GM19468 (cell line): ENCODE measurements at regions not wholly inside any gene's neighbourhood (a gene's known extent, or its start where the extent isn't known, plus 50 kb on each side); places are given as distances from the start of the nearest gene placed in this dataset.

ENCODE experiments used
- ATAC-seq: cut with Tn5 transposase; IDR thresholded peaks from one replicate; pipeline ENCODE4 v1.9.1; 2021; ENCODE audit warnings: mild to moderate bottlenecking, moderate library complexity, moderate number of reproducible peaks; ENCODE audit not compliant: unreplicated experiment; ENCODE audit errors: extremely low read depth

DNA sequence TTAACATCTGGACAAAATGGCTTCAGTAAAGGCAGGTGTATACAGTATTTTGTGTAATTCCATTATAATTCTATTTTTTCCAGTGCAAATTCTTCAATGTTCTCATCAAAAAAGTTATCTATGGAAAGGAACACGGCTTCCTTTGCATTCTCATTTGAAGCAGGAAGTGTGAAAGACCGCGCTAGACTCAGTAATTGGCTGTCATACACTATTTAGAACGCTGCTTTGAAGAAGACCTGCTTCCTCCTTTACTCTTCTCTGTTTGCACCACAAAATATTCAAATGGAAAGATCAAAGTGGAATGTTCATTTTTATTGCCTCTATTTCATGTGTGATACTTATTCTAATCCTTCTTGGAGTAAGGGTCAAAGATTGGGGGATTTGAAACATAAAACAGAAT is 883.7 kb downstream of the TSN start:
- no peak for ATAC-seq

- ATAC-seq, result no peak
These were observed 884.3 kb downstream of the TSN start for GRCh38 chr2:122639711-122640110.

DNA sequence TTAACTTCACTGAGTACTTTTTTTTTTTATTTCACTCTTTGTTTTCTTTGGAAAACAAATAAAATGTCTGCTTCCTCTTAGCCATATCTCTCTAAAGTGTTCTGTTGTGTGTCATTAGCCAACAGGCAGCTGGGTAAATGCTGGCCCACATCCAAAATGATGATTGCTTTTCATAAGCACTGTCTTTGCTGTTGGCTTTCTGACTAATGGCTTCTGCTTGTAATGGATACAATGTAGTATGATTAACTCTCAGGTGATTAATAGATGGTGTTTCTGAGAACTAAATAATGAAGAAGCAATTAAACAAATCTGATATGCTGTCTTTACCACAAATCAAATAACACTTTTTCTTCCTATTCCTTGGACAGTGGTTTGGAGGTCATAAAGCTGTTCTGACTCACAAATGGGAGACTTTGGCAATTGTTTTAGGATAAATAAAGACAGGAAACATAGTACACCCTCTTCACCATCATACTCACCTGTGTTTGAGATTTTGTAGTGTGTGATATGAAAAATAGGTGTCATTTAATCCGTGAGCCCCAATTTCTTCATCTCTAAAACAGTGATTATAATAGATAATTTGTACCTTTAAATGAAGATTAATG is 888.4 kb downstream of the TSN start:
- no peak for ATAC-seq

DNA sequence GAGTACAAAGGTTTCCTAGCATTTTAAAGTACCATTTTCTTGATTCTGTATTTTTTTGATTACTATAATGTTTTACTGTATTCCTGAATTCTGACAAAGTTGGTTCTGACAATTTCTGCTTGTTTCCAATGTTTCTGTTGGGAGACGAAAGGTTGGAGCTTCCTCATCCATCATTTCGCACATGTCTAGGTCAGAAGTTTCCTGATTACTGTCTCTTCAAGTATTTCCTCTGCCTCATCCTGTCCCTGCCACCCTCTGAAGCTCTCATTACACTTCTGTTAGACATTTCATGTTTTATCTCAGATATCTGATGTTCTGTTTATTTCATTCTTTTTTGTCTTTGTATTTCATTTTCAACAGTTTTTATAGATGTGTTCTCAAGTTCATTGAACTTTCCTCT is 895.8 kb downstream of the TSN start:
- no peak for ATAC-seq

- ATAC-seq, result no peak
These were observed 896.3 kb downstream of the TSN start for GRCh38 chr2:122651780-122652179.

- no peak for ATAC-seq
These were observed 897.2 kb downstream of the TSN start for GRCh38 chr2:122652670-122653069.

GRCh38 chr2:122656403-122656802 is 901.0 kb downstream of the TSN start:
- no peak for ATAC-seq

DNA sequence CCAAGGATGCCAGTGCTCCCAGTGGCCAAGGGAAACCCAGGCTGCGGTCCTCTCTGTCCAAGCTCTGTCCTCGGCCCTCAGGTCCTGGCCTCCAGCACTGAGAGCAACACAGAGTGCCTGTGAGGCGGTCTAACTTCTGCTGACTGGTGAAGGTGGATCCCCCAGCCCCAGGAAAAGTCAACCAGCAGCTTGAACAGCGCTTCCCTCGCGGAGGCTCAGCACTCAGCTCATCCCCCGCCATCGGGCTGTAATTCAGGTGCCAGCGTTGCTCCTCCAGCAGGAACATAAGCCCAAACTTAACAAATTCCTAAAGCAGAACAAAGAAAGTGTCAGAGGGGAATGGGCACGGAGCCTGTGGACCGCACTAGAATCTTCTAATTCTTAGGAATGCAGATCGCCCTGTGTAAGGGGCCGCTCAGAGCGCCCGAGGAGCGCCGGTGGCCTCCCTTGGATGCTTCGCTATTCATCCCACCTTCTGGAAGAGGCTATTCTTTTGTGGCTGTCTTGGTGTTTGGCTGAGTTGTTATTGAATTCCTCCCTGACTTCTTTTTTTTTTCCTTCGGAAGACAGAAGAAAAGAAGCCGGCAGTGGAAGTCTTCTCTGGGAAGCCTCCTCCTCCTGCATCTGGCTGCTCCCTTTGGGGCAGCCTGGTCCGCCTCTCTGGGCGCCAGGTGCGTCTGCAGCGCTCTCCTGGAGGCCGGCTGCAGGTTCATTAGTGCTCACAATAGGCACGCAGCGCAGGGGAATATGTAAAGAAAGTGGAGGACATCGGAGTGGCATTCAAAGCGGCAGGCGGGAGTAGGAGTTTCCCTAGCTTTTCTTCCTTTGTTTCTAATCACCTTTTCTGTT is 905.6 kb downstream of the TSN start:
- ATAC-seq, result no peak

DNA sequence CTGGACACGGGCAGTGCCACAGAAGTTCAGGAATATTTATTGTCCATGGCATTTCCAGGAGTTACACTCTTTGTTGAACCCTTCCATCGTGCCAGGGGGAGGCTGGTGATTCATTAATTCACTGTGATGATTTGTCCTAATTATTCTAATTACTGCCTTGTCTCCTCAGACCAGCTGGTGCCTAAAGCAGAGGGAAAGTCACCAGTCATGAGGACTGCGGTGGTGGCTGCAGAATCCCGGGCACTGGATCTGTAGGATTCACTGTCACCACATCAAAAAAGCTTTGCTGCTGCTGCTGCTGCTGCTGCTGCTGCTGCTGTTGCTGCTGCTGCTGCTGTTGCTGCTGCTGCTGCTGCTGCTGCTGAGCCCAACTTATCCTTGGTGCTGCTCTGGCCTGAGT is 908.2 kb downstream of the TSN start:
- no peak for ATAC-seq

DNA sequence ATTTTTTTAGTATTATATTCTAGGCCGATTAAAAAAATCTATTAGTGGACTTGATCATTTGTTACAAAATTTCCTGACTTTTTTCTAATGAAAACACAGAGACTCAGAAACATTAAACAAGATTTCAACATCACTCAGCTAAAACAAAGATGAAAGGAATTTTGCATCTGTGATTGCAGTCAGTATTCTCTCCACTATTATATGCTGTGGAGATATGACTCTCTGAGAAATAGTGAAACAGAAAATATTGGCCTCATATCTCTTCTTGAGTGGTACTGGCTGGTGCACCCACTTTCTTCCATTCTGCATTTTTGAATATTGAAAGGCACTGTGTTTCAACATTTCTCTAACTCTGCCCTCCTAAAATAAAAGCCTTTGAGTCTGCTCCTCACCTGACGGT is 914.2 kb downstream of the TSN start:
- no peak for ATAC-seq

GRCh38 chr2:122670897-122671296 is 915.4 kb downstream of the TSN start:
- ATAC-seq, result no peak

DNA sequence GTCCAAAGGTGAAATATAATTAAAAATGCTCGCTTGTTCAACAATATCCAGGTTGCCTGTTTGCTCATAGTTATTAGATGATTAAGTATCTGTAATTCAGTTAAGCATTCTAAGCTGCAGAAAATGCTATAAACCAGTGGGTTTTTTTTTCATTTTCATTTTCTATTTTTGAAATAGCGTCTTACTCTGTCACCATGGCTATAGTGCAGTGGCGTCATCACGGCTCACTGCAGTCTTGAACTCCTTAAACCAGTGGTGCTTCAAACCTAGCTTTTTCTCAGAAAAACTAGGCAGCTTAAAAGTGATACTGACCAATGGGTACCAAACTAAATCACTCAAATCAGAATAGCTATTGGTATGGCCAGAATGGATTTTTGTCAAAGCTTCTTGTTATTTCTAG is 925.2 kb downstream of the TSN start:
- no peak for ATAC-seq

DNA sequence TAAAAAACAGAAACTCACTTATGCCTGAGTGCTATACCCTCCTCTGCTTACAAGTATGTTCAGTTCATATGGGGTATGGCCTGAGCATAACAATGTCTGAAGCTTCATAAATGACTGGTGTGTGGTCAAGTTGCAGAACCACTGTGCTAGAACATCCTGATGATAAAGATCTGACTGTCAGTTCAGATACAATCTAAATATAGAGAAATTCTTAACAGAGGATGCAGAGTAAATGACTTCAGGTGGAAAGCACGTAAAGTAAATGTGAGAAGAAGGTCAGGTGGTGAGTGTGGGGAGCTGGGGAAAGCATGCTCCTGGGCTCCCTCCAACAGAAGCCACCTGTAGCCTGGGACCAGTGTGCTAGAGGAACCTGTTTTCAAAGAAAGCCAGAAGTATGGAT is 926.2 kb downstream of the TSN start:
- no peak for ATAC-seq

DNA sequence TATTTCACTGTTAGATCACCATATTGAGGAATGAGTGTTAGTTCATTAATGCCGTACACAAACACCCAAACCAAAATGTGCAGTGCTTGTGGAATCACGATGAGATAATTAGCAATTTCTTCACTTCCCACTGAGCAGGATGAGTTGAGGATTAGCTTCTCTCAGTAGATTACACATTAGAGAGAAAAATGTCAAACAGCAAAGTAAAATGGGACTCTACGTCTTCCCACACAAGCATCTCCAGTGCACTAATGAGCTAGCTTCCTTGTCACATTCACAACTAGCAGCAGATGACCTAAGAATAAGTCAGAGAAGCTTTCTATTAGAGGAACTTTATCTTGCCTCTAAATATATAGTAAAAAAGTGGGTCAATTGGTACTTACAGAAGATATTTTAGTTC is 926.9 kb downstream of the TSN start:
- no peak for ATAC-seq

GRCh38 chr2:122683018-122683417 is 927.6 kb downstream of the TSN start:
- ATAC-seq, result no peak

- ATAC-seq, result no peak
These were observed 937.1 kb downstream of the TSN start for GRCh38 chr2:122692400-122693083.

DNA sequence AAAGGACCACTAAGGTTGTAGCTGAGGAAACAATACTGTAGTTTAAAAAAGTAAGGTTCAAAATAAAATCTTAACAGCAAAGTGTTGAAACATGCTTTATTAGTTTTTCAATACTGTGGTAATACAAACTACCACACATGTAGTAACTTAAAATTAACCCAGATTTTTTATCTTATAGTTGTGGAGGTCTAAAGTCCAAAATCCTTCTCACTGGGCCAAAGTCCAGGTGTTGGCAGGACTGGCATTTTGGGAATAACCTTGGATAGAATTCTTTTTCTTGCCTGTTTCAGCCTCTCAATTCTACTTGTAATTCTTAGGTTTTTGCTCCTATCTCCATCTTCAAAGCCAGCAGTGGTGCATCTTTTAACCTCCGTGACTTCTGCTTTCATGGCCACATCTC is 942.0 kb downstream of the TSN start:
- ATAC-seq, result no peak

DNA sequence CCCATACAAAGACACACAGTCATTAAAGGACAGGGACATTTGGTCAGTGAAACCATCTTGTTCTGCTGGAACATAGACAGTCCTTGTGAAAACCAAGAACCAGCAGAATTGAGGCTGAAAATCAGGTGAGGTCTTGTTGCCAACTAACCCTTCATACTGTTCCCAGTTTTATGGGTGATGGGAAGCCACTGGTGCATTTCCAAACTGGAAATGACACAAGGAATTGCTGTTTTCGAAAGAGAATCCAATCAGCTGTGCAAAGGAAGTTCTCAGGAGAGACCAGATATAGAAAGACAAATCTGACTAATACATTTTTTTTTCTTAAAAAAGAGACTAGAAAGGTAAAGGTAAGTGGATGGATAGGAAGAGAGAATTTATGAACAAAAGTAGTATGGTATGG is 948.2 kb downstream of the TSN start:
- no peak for ATAC-seq

GRCh38 chr2:122704109-122704563 is 948.7 kb downstream of the TSN start:
- peak; percentile 21 for ATAC-seq

GRCh38 chr2:122705746-122706145 is 950.3 kb downstream of the TSN start:
- no peak for ATAC-seq

- no peak for ATAC-seq
These were observed 951.3 kb downstream of the TSN start for GRCh38 chr2:122706757-122707223.
